WTC11 (cell line): ENCODE measurements at regions not wholly inside any gene's neighbourhood (a gene's known extent, or its start where the extent isn't known, plus 50 kb on each side); places are given as distances from the start of the nearest gene placed in this dataset.

Experiments
- ATAC-seq: fragments of 200-7000 bp; cut with Tn5 transposase; 2 replicates; pipeline ENCODE4 v1.10.0; 2021; ENCODE audit warnings: mild to moderate bottlenecking, moderate library complexity
- CTCF ChIA-PET: fragments of 300-600 bp; sonication (Branson Sonifier 250); formaldehyde crosslinking; loops from one replicate; lab custom pipeline; 2021; ENCODE audit warnings: antibody characterized with exemption; lab: Charles Lee
- POLR2A ChIA-PET: fragments of 350-600 bp; sonication (Branson Sonifier 250); formaldehyde crosslinking; loops from one replicate; lab custom pipeline; 2021; ENCODE audit warnings: antibody characterized with exemption; lab: Charles Lee
- DNase-seq: peaks from one replicate; pipeline ENCODE4 v3.0.0; 2021; ENCODE audit warnings: low spot score
- H3K27ac Mint-ChIP-seq: 2 replicates; pipeline ENCODE4 v1.8.0; 2021; ENCODE audit warnings: mixed read lengths
- H3K27me3 Mint-ChIP-seq: 2 replicates; pipeline ENCODE4 v1.8.0; 2021; ENCODE audit warnings: low read depth, mild to moderate bottlenecking, moderate library complexity, mixed read lengths
- H3K36me3 Mint-ChIP-seq: 2 replicates; pipeline ENCODE4 v1.8.0; 2021; ENCODE audit warnings: mixed read lengths
- H3K4me1 Mint-ChIP-seq: 2 replicates; pipeline ENCODE4 v1.8.0; 2022; ENCODE audit warnings: mixed read lengths
- H3K4me3 Mint-ChIP-seq: 2 replicates; pipeline ENCODE4 v1.8.0; 2021; ENCODE audit warnings: mild to moderate bottlenecking, moderate library complexity, mixed read lengths
- H3K9me3 Mint-ChIP-seq: 2 replicates; pipeline ENCODE4 v1.8.0; 2021; ENCODE audit warnings: mixed read lengths
- EMX1 ChIP-seq: fragments of 250-450 bp; sonication (Bioruptor Pico); IDR thresholded peaks from 2 replicates; pipeline ENCODE4 v1.8.0; 2021; ENCODE audit warnings: mild to moderate bottlenecking
- ESRRA ChIP-seq: sonication (generic); formaldehyde crosslinking; IDR thresholded peaks from 2 replicates; pipeline ENCODE4 v1.8.1; 2022; ENCODE audit warnings: mild to moderate bottlenecking, missing genetic modification reagents, borderline replicate concordance
- FOXP1 ChIP-seq: sonication (generic); formaldehyde crosslinking; IDR thresholded peaks from 2 replicates; pipeline ENCODE4 v1.8.0; 2022; ENCODE audit warnings: missing genetic modification reagents, mild to moderate bottlenecking, moderate library complexity, borderline replicate concordance
- JUN ChIP-seq: sonication (generic); formaldehyde crosslinking; IDR thresholded peaks from 2 replicates; pipeline ENCODE4 v1.8.0; 2023; ENCODE audit warnings: mild to moderate bottlenecking, missing genetic modification reagents
- MXD4 ChIP-seq: fragments of 250-450 bp; sonication (Bioruptor Pico); IDR thresholded peaks from 2 replicates; pipeline ENCODE4 v1.8.0; 2021; ENCODE audit warnings: mild to moderate bottlenecking, moderate library complexity, borderline replicate concordance
- NFE2L1 ChIP-seq: sonication (generic); formaldehyde crosslinking; IDR thresholded peaks from 2 replicates; pipeline ENCODE4 v1.8.1; 2023; ENCODE audit warnings: missing genetic modification reagents
- PRRX2 ChIP-seq: fragments of 250-450 bp; sonication (Bioruptor Pico); IDR thresholded peaks from 2 replicates; pipeline ENCODE4 v1.8.0; 2021; ENCODE audit warnings: mild to moderate bottlenecking
- RORB ChIP-seq: fragments of 250-450 bp; sonication (Bioruptor Pico); IDR thresholded peaks from 2 replicates; pipeline ENCODE4 v1.9.0; 2021; ENCODE audit warnings: mild to moderate bottlenecking
- TEAD4 ChIP-seq: sonication (generic); formaldehyde crosslinking; IDR thresholded peaks from 2 replicates; pipeline ENCODE4 v1.8.0; 2022; ENCODE audit warnings: mild to moderate bottlenecking, missing genetic modification reagents
- ZNF423 ChIP-seq: fragments of 250-450 bp; sonication (Bioruptor Pico); IDR thresholded peaks from 2 replicates; pipeline ENCODE4 v2.1.2; 2022; ENCODE audit warnings: mild to moderate bottlenecking, moderate library complexity
- TF ChIP-seq, protein P1 (sequence below): sonication (generic); formaldehyde crosslinking; IDR thresholded peaks from 2 replicates; pipeline ENCODE4 v1.8.1; 2022; ENCODE audit warnings: low read depth, missing genetic modification reagents, borderline replicate concordance
- TF ChIP-seq, protein P2 (sequence below): sonication (generic); formaldehyde crosslinking; IDR thresholded peaks from 2 replicates; pipeline ENCODE4 v1.8.0; 2023; ENCODE audit warnings: missing genetic modification reagents, mild to moderate bottlenecking, borderline replicate concordance
- TF ChIP-seq, protein P3 (sequence below): sonication (generic); formaldehyde crosslinking; IDR thresholded peaks from 2 replicates; pipeline ENCODE4 v1.8.0; 2022; ENCODE audit warnings: mild to moderate bottlenecking, missing genetic modification reagents
- TF ChIP-seq, protein P4 (sequence below): fragments of 250-450 bp; sonication (Bioruptor Pico); IDR thresholded peaks from 2 replicates; pipeline ENCODE4 v1.9.0; 2021; ENCODE audit warnings: mild to moderate bottlenecking, borderline replicate concordance
- TF ChIP-seq, protein P5 (sequence below): fragments of 250-450 bp; sonication (Bioruptor Pico); IDR thresholded peaks from 2 replicates; pipeline ENCODE4 v1.9.0; 2021; ENCODE audit warnings: mild to moderate bottlenecking
- TF ChIP-seq, protein P6 (sequence below): fragments of 250-450 bp; sonication (Bioruptor Pico); conservative IDR thresholded peaks from 2 replicates; pipeline ENCODE4 v1.9.0; 2021; ENCODE audit warnings: mild to moderate bottlenecking
- TF ChIP-seq, protein P7 (sequence below): sonication (generic); formaldehyde crosslinking; conservative IDR thresholded peaks from 2 replicates; pipeline ENCODE4 v1.8.1; 2023; ENCODE audit warnings: mild to moderate bottlenecking, low read depth, missing genetic modification reagents, moderate library complexity
- TF ChIP-seq, protein P8 (sequence below): sonication (generic); formaldehyde crosslinking; IDR thresholded peaks from 2 replicates; pipeline ENCODE4 v1.8.0; 2022; ENCODE audit warnings: mild to moderate bottlenecking, missing genetic modification reagents

DNA sequence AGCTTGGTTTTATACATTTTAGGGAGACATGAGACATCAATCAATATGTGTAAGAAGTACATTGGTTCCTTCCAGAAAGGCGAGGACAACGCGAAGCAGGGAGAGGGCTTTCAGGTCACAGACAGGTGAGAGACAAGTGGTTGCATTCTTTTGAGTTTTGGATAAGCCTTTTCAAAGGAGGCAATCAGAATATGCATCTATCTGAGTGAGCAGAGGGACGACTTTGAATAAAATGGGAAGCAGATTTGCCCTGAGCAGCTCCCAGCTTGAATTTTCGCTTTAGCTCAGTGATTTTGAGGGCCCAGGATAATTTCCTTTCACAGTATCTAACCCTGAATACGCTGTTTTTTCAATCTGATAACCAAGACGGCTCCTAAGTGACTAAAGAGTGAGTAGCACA is 82.5 kb upstream of the MYO3A start:
- CTCF ChIA-PET: no interaction called here

More for the DNA sequence above, 82.5 kb upstream of the MYO3A start:
- no peak overlapping the region for H3K27ac Mint-ChIP-seq
- DNase-seq: no peak
- TF ChIP-seq, protein P1, sequence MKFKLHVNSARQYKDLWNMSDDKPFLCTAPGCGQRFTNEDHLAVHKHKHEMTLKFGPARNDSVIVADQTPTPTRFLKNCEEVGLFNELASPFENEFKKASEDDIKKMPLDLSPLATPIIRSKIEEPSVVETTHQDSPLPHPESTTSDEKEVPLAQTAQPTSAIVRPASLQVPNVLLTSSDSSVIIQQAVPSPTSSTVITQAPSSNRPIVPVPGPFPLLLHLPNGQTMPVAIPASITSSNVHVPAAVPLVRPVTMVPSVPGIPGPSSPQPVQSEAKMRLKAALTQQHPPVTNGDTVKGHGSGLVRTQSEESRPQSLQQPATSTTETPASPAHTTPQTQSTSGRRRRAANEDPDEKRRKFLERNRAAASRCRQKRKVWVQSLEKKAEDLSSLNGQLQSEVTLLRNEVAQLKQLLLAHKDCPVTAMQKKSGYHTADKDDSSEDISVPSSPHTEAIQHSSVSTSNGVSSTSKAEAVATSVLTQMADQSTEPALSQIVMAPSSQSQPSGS (CRISPR knock-in tag): no peak
- TF ChIP-seq, protein P2, sequence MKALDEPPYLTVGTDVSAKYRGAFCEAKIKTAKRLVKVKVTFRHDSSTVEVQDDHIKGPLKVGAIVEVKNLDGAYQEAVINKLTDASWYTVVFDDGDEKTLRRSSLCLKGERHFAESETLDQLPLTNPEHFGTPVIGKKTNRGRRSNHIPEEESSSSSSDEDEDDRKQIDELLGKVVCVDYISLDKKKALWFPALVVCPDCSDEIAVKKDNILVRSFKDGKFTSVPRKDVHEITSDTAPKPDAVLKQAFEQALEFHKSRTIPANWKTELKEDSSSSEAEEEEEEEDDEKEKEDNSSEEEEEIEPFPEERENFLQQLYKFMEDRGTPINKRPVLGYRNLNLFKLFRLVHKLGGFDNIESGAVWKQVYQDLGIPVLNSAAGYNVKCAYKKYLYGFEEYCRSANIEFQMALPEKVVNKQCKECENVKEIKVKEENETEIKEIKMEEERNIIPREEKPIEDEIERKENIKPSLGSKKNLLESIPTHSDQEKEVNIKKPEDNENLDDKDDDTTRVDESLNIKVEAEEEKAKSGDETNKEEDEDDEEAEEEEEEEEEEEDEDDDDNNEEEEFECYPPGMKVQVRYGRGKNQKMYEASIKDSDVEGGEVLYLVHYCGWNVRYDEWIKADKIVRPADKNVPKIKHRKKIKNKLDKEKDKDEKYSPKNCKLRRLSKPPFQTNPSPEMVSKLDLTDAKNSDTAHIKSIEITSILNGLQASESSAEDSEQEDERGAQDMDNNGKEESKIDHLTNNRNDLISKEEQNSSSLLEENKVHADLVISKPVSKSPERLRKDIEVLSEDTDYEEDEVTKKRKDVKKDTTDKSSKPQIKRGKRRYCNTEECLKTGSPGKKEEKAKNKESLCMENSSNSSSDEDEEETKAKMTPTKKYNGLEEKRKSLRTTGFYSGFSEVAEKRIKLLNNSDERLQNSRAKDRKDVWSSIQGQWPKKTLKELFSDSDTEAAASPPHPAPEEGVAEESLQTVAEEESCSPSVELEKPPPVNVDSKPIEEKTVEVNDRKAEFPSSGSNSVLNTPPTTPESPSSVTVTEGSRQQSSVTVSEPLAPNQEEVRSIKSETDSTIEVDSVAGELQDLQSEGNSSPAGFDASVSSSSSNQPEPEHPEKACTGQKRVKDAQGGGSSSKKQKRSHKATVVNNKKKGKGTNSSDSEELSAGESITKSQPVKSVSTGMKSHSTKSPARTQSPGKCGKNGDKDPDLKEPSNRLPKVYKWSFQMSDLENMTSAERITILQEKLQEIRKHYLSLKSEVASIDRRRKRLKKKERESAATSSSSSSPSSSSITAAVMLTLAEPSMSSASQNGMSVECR (CRISPR knock-in tag): no peak
- TF ChIP-seq PRRX2 (CRISPR knock-in tag) (no peak), RORB (no peak), MXD4 (CRISPR knock-in tag) (no peak), ZNF423 (no peak), JUN (CRISPR knock-in tag) (no peak), TEAD4 (no peak), NFE2L1 (CRISPR knock-in tag) (no peak), FOXP1 (CRISPR knock-in tag) (no peak), ESRRA (CRISPR knock-in tag) (no peak), EMX1 (no peak)
- TF ChIP-seq, protein P3, sequence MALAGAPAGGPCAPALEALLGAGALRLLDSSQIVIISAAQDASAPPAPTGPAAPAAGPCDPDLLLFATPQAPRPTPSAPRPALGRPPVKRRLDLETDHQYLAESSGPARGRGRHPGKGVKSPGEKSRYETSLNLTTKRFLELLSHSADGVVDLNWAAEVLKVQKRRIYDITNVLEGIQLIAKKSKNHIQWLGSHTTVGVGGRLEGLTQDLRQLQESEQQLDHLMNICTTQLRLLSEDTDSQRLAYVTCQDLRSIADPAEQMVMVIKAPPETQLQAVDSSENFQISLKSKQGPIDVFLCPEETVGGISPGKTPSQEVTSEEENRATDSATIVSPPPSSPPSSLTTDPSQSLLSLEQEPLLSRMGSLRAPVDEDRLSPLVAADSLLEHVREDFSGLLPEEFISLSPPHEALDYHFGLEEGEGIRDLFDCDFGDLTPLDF (CRISPR knock-in tag): no peak
- TF ChIP-seq, protein P4, sequence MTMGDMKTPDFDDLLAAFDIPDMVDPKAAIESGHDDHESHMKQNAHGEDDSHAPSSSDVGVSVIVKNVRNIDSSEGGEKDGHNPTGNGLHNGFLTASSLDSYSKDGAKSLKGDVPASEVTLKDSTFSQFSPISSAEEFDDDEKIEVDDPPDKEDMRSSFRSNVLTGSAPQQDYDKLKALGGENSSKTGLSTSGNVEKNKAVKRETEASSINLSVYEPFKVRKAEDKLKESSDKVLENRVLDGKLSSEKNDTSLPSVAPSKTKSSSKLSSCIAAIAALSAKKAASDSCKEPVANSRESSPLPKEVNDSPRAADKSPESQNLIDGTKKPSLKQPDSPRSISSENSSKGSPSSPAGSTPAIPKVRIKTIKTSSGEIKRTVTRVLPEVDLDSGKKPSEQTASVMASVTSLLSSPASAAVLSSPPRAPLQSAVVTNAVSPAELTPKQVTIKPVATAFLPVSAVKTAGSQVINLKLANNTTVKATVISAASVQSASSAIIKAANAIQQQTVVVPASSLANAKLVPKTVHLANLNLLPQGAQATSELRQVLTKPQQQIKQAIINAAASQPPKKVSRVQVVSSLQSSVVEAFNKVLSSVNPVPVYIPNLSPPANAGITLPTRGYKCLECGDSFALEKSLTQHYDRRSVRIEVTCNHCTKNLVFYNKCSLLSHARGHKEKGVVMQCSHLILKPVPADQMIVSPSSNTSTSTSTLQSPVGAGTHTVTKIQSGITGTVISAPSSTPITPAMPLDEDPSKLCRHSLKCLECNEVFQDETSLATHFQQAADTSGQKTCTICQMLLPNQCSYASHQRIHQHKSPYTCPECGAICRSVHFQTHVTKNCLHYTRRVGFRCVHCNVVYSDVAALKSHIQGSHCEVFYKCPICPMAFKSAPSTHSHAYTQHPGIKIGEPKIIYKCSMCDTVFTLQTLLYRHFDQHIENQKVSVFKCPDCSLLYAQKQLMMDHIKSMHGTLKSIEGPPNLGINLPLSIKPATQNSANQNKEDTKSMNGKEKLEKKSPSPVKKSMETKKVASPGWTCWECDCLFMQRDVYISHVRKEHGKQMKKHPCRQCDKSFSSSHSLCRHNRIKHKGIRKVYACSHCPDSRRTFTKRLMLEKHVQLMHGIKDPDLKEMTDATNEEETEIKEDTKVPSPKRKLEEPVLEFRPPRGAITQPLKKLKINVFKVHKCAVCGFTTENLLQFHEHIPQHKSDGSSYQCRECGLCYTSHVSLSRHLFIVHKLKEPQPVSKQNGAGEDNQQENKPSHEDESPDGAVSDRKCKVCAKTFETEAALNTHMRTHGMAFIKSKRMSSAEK (CRISPR knock-in tag): no peak
- TF ChIP-seq, protein P5, sequence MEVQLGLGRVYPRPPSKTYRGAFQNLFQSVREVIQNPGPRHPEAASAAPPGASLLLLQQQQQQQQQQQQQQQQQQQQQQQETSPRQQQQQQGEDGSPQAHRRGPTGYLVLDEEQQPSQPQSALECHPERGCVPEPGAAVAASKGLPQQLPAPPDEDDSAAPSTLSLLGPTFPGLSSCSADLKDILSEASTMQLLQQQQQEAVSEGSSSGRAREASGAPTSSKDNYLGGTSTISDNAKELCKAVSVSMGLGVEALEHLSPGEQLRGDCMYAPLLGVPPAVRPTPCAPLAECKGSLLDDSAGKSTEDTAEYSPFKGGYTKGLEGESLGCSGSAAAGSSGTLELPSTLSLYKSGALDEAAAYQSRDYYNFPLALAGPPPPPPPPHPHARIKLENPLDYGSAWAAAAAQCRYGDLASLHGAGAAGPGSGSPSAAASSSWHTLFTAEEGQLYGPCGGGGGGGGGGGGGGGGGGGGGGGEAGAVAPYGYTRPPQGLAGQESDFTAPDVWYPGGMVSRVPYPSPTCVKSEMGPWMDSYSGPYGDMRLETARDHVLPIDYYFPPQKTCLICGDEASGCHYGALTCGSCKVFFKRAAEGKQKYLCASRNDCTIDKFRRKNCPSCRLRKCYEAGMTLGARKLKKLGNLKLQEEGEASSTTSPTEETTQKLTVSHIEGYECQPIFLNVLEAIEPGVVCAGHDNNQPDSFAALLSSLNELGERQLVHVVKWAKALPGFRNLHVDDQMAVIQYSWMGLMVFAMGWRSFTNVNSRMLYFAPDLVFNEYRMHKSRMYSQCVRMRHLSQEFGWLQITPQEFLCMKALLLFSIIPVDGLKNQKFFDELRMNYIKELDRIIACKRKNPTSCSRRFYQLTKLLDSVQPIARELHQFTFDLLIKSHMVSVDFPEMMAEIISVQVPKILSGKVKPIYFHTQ (CRISPR knock-in tag): no peak
- TF ChIP-seq, protein P6, sequence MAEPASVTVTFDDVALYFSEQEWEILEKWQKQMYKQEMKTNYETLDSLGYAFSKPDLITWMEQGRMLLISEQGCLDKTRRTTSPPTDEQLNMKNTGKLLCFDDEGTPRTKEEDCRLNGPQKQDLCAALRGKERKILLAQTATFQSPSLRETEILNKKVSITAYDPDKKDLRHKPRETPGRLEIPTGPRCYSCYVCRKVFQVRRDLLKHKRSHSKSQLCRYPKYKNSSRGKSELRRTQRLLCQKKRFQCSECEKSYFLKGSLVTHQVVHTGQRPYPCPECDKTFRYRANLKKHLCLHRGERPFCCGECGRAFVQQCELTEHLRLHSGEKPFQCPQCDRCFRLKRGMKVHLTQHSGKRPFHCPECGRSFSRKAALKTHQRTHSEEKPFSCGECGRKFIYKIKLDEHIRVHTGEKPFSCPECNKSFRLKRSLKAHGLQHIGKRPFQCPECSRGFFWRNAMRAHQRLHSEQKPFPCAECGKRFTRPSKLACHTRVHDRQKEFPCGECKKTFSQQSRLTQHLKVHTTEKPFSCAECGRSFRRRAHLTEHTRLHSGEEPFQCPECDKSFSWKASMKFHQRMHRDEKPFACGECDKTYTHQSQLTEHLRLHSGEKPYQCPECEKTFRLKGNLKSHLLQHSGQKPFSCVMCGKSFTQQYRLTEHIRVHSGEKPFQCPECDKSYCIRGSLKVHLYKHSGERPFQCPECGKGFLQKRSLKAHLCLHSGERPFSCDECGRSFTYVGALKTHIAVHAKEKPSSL (CRISPR knock-in tag): no peak
- TF ChIP-seq, protein P7, sequence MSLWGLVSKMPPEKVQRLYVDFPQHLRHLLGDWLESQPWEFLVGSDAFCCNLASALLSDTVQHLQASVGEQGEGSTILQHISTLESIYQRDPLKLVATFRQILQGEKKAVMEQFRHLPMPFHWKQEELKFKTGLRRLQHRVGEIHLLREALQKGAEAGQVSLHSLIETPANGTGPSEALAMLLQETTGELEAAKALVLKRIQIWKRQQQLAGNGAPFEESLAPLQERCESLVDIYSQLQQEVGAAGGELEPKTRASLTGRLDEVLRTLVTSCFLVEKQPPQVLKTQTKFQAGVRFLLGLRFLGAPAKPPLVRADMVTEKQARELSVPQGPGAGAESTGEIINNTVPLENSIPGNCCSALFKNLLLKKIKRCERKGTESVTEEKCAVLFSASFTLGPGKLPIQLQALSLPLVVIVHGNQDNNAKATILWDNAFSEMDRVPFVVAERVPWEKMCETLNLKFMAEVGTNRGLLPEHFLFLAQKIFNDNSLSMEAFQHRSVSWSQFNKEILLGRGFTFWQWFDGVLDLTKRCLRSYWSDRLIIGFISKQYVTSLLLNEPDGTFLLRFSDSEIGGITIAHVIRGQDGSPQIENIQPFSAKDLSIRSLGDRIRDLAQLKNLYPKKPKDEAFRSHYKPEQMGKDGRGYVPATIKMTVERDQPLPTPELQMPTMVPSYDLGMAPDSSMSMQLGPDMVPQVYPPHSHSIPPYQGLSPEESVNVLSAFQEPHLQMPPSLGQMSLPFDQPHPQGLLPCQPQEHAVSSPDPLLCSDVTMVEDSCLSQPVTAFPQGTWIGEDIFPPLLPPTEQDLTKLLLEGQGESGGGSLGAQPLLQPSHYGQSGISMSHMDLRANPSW (CRISPR knock-in tag): no peak
- TF ChIP-seq, protein P8, sequence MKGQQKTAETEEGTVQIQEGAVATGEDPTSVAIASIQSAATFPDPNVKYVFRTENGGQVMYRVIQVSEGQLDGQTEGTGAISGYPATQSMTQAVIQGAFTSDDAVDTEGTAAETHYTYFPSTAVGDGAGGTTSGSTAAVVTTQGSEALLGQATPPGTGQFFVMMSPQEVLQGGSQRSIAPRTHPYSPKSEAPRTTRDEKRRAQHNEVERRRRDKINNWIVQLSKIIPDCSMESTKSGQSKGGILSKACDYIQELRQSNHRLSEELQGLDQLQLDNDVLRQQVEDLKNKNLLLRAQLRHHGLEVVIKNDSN: no peak
- POLR2A ChIA-PET: no interaction called here
- H3K36me3 Mint-ChIP-seq: no peaks in the 10 kb centered on the region
- H3K27me3 Mint-ChIP-seq: no peaks in the 10 kb centered on the region
- ATAC-seq: no peak; the same call in 1 of the 2 replicates
- no peak overlapping the region for H3K4me3 Mint-ChIP-seq
- peaks cover 31% of the 10 kb centered on the region for H3K4me1 Mint-ChIP-seq
- no peaks in the 10 kb centered on the region for H3K9me3 Mint-ChIP-seq
